Left lung (tissue), 4 donors: ENCODE measurements at regions not wholly inside any gene's neighbourhood (a gene's known extent, or its start where the extent isn't known, plus 50 kb on each side); places are given as distances from the start of the nearest gene placed in this dataset.
"Not testable (repeated sequence)": the region's sequence is repeated elsewhere in the genome, so short reads cannot be mapped to it uniquely, and the experiment has no call there.

Experiments
- ATAC-seq: fragments of 200-7000 bp; cut with Tn5 transposase; one replicate; pipeline ENCODE4 v1.9.1; 2020; ENCODE audit warnings: moderate library complexity
- DNase-seq, 4 donors: peaks; one replicate each; pipeline ENCODE4 v3.0.0-alpha.2; 2013 to 2020
- H3K27ac ChIP-seq, 2 donors: fragments of 200-600 bp; sonication (generic) in 1 of 2; one replicate each; pipeline versions ENCODE4 v1.5.0 to v1.8.0; 2020 to 2021
- H3K27me3 ChIP-seq, 2 donors: fragments of 200-600 bp; sonication (generic) in 1 of 2; one replicate each; pipeline versions ENCODE4 v1.5.0 to v1.8.0; 2020 to 2021
- H3K36me3 ChIP-seq, 2 donors: fragments of 200-600 bp; sonication (generic) in 1 of 2; one replicate each; pipeline versions ENCODE4 v1.5.0 to v1.8.0; 2020 to 2021
- H3K4me1 ChIP-seq, 2 donors: fragments of 200-600 bp; one replicate each; pipeline ENCODE4 v1.8.0; 2021
- H3K4me3 ChIP-seq, 2 donors: fragments of 200-600 bp; sonication (generic) in 1 of 2; one replicate each; pipeline versions ENCODE4 v1.5.0 to v1.8.0; 2020 to 2021; ENCODE audit warnings: mild to moderate bottlenecking in 1 of 2
- H3K9me3 ChIP-seq, 2 donors: fragments of 200-600 bp; sonication (generic) in 1 of 2; one replicate each; pipeline versions ENCODE4 v1.5.0 to v1.8.0; 2020 to 2021
- CTCF ChIP-seq, 2 donors: fragments of 200-600 bp; sonication (generic) in 1 of 2; IDR thresholded peaks; one replicate each; pipeline versions ENCODE4 v1.5.0 to v1.8.0; 2021; ENCODE audit warnings: antibody characterized with exemption in 2 of 2
- intact Hi-C, 2 donors: fragments of 100-400 bp; cut with DNase I; formaldehyde crosslinking; loops; one replicate each; pipeline versions ENCODE4 v1.11.2 to v1.14.2; 2022
- donor health status: DM: no; HTN: yes; CAD: no.
- donor health status: DM: no; HTN: no; CAD: no.

GRCh38 chr11:3512133-3512703, 129.6 kb downstream of the ART5 start:
- intact Hi-C loops: not testable (repeated sequence)

GRCh38 chr11:3511416-3512132, 130.2 kb downstream of the ART5 start:
- H3K27ac ChIP-seq, intact Hi-C loops: not testable (repeated sequence)

More at GRCh38 chr11:3512133-3512703, 129.6 kb downstream of the ART5 start:
- DNase-seq: peak in 2 of 4 donors; percentile 19 to 51
- not testable (repeated sequence) for H3K27ac ChIP-seq, ATAC-seq, H3K4me1 ChIP-seq, H3K36me3 ChIP-seq, H3K4me3 ChIP-seq, H3K27me3 ChIP-seq, H3K9me3 ChIP-seq

GRCh38 chr11:3509563-3509962, 130.6 kb upstream of the ZNF195 start:
- H3K4me3 ChIP-seq, DNase-seq, H3K27ac ChIP-seq, H3K36me3 ChIP-seq, H3K4me1 ChIP-seq, ATAC-seq, H3K27me3 ChIP-seq, H3K9me3 ChIP-seq, intact Hi-C loops: not testable (repeated sequence)

More at GRCh38 chr11:3511416-3512132, 130.2 kb downstream of the ART5 start:
- not testable (repeated sequence) for ATAC-seq, DNase-seq, H3K9me3 ChIP-seq, H3K27me3 ChIP-seq, H3K4me3 ChIP-seq, H3K4me1 ChIP-seq, H3K36me3 ChIP-seq

GRCh38 chr11:3499198-3499597, 120.3 kb upstream of the ZNF195 start:
- intact Hi-C loops, H3K27me3 ChIP-seq, DNase-seq, ATAC-seq, H3K4me1 ChIP-seq, H3K36me3 ChIP-seq, H3K27ac ChIP-seq, H3K4me3 ChIP-seq, H3K9me3 ChIP-seq: not testable (repeated sequence)

- ATAC-seq, H3K4me3 ChIP-seq, intact Hi-C loops, H3K4me1 ChIP-seq, H3K27ac ChIP-seq, H3K27me3 ChIP-seq, H3K36me3 ChIP-seq, H3K9me3 ChIP-seq: not testable (repeated sequence)
- DNase-seq: peak in 1 of 4 donors; percentile 40
These were observed 119.4 kb upstream of the ZNF195 start for GRCh38 chr11:3498356-3498755.

- H3K27ac ChIP-seq, H3K4me3 ChIP-seq, intact Hi-C loops, H3K27me3 ChIP-seq, ATAC-seq, H3K9me3 ChIP-seq, DNase-seq, H3K4me1 ChIP-seq, H3K36me3 ChIP-seq: not testable (repeated sequence)
These were observed 114.2 kb upstream of the ZNF195 start for GRCh38 chr11:3493152-3493551.

GRCh38 chr11:3488003-3488402, 109.1 kb upstream of the ZNF195 start:
- H3K9me3 ChIP-seq, H3K4me3 ChIP-seq, ATAC-seq: not testable (repeated sequence)

GRCh38 chr11:3485737-3486136, 106.8 kb upstream of the ZNF195 start:
- H3K4me3 ChIP-seq, ATAC-seq, H3K9me3 ChIP-seq, H3K27ac ChIP-seq, H3K27me3 ChIP-seq, intact Hi-C loops, H3K4me1 ChIP-seq, DNase-seq, H3K36me3 ChIP-seq: not testable (repeated sequence)

More at GRCh38 chr11:3488003-3488402, 109.1 kb upstream of the ZNF195 start:
- H3K4me1 ChIP-seq, DNase-seq, H3K27ac ChIP-seq, H3K27me3 ChIP-seq, H3K36me3 ChIP-seq, intact Hi-C loops: not testable (repeated sequence)
- TF ChIP-seq CTCF (IDR thresholded peaks at IDR 0.05): peak in 1 of 2 donors; percentile 11

- DNase-seq: peak in 2 of 4 donors; percentile 52 to 67
- intact Hi-C loops, H3K9me3 ChIP-seq, H3K27me3 ChIP-seq, ATAC-seq, H3K36me3 ChIP-seq, H3K4me3 ChIP-seq, H3K4me1 ChIP-seq: not testable (repeated sequence)
- peak overlapping the region; percentile 67 to 72 for H3K27ac ChIP-seq
These were observed 98.3 kb upstream of the ZNF195 start for GRCh38 chr11:3476937-3477885.
